SU-DHL-6 (cell line): ENCODE measurements at regions not wholly inside any gene's neighbourhood (a gene's known extent, or its start where the extent isn't known, plus 50 kb on each side); places are given as distances from the start of the nearest gene placed in this dataset.

ENCODE experiments used
- H2AFZ ChIP-seq: fragments of 200-600 bp; sonication (generic); 2 replicates; pipeline ENCODE4 v1.6.1; 2014; ENCODE audit warnings: low read depth, mild to moderate bottlenecking, moderate library complexity, mixed read lengths, antibody characterized with exemption, low read length; ENCODE audit not compliant: severe bottlenecking
- H3F3A ChIP-seq: fragments of 200-600 bp; shearing (Covaris generic); 2 replicates; pipeline ENCODE4 v1.6.0; 2016; ENCODE audit warnings: antibody characterized with exemption, mild to moderate bottlenecking; ENCODE audit not compliant: insufficient read depth
- H3K27ac ChIP-seq: fragments of 200-600 bp; sonication (generic); 2 replicates; pipeline ENCODE4 v1.5.1; 2016; ENCODE audit warnings: low read depth, mild to moderate bottlenecking, low read length, moderate library complexity, mixed read lengths
- H3K27me3 ChIP-seq: fragments of 200-600 bp; sonication (generic), shearing (Covaris generic); 2 replicates; pipeline ENCODE4 v1.6.0; 2014; ENCODE audit warnings: mild to moderate bottlenecking, low read length
- H3K36me3 ChIP-seq: fragments of 200-600 bp; sonication (generic); 2 replicates; pipeline ENCODE4 v1.6.1; 2014; ENCODE audit warnings: mild to moderate bottlenecking, low read length, mixed read lengths
- H3K4me2 ChIP-seq: fragments of 300-600, 200-600 bp; shearing (Covaris generic), sonication (generic); 2 replicates; pipeline ENCODE4 v1.6.0; 2014; ENCODE audit warnings: low read length, low read depth, mild to moderate bottlenecking; ENCODE audit not compliant: poor library complexity, severe bottlenecking
- H3K4me3 ChIP-seq: fragments of 200-600 bp; sonication (generic); 2 replicates; pipeline ENCODE4 v1.5.1; 2014; ENCODE audit warnings: antibody characterized with exemption, low read length, mild to moderate bottlenecking, mixed read lengths; ENCODE audit not compliant: insufficient read depth, poor library complexity, severe bottlenecking
- H3K79me2 ChIP-seq: fragments of 200-600 bp; sonication (generic); 2 replicates; pipeline ENCODE4 v1.6.1; 2014; ENCODE audit warnings: mild to moderate bottlenecking, low read length, moderate library complexity; ENCODE audit not compliant: insufficient read depth
- H3K9ac ChIP-seq: fragments of 200-600 bp; sonication (generic); 2 replicates; pipeline ENCODE4 v1.7.0; 2014; ENCODE audit warnings: mild to moderate bottlenecking, low read length
- H3K9me2 ChIP-seq: fragments of 200-600 bp; sonication (generic); replicated peaks from 2 replicates; pipeline ENCODE4 v1.6.1; 2014; ENCODE audit warnings: low read length; ENCODE audit not compliant: insufficient read depth
- H3K9me3 ChIP-seq: fragments of 200-600 bp; sonication (generic); 2 replicates; pipeline ENCODE4 v1.6.1; 2014; ENCODE audit warnings: low read length, mixed read lengths; ENCODE audit not compliant: insufficient read depth
- H4K20me1 ChIP-seq: fragments of 200-600 bp; sonication (generic); 2 replicates; pipeline ENCODE4 v1.6.1; 2014; ENCODE audit warnings: low read depth, mild to moderate bottlenecking, antibody characterized with exemption, low read length, moderate library complexity, mixed read lengths
- CTCF ChIP-seq: fragments of 200-600 bp; sonication (generic); IDR thresholded peaks from one replicate; pipeline ENCODE4 v1.5.1; 2017; ENCODE audit warnings: antibody characterized with exemption, mild to moderate bottlenecking, low read length, moderate library complexity; ENCODE audit not compliant: insufficient read depth, poor library complexity, severe bottlenecking
- EZH2phosphoT487 ChIP-seq: fragments of 200-600 bp; sonication (generic), shearing (Covaris generic); conservative IDR thresholded peaks from 2 replicates; pipeline ENCODE4 v1.6.1; 2018; ENCODE audit warnings: mild to moderate bottlenecking, antibody characterized with exemption, low read length, moderate library complexity, mixed read lengths

- H3K4me3 ChIP-seq: no peak overlapping the region
- no peak overlapping the region for H3K9ac ChIP-seq
- no peaks in the 10 kb centered on the region for H3F3A ChIP-seq
- H3K9me2 ChIP-seq: no peaks in the 10 kb centered on the region
- no peaks in the 10 kb centered on the region for H3K9me3 ChIP-seq
- TF ChIP-seq CTCF: no peak
- TF ChIP-seq EZH2phosphoT487: no peak
- no peaks in the 10 kb centered on the region for H3K79me2 ChIP-seq
- H4K20me1 ChIP-seq: no peaks in the 10 kb centered on the region
- H2AFZ ChIP-seq: no peak overlapping the region
- H3K27ac ChIP-seq: no peak overlapping the region
- no peaks in the 10 kb centered on the region for H3K36me3 ChIP-seq
- no peaks in the 10 kb centered on the region for H3K27me3 ChIP-seq
- no peak overlapping the region for H3K4me2 ChIP-seq
These were observed 63.4 kb upstream of the TMEM164 start for GRCh38 chrX:109939498-109939897.

- no peaks in the 10 kb centered on the region for H3K27me3 ChIP-seq
- TF ChIP-seq CTCF: no peak
- no peak for TF ChIP-seq EZH2phosphoT487
- H3K36me3 ChIP-seq: no peaks in the 10 kb centered on the region
- H3K9ac ChIP-seq: no peak overlapping the region
- no peaks in the 10 kb centered on the region for H3K9me3 ChIP-seq
- no peaks in the 10 kb centered on the region for H4K20me1 ChIP-seq
- H3K4me2 ChIP-seq: no peak overlapping the region
- H3K79me2 ChIP-seq: no peaks in the 10 kb centered on the region
- no peaks in the 10 kb centered on the region for H3K9me2 ChIP-seq
- no peaks in the 10 kb centered on the region for H3F3A ChIP-seq
- no peak overlapping the region for H2AFZ ChIP-seq
- no peak overlapping the region for H3K27ac ChIP-seq
- H3K4me3 ChIP-seq: no peak overlapping the region
These were observed 62.5 kb upstream of the TMEM164 start for GRCh38 chrX:109940411-109940810.

GRCh38 chrX:109943092-109943739 lies 59.7 kb upstream of the TMEM164 start:
- Histone ChIP-seq H3F3A (no peaks in the 10 kb centered on the region), H3K79me2 (no peaks in the 10 kb centered on the region), H3K36me3 (no peaks in the 10 kb centered on the region), H3K9ac (no peak overlapping the region), H3K4me2 (no peak overlapping the region), H3K27ac (no peak overlapping the region), H3K9me3 (no peaks in the 10 kb centered on the region), H3K27me3 (no peaks in the 10 kb centered on the region), H4K20me1 (no peaks in the 10 kb centered on the region), H3K4me3 (no peak overlapping the region), H2AFZ (no peak overlapping the region), H3K9me2 (no peaks in the 10 kb centered on the region)
- no peak for TF ChIP-seq EZH2phosphoT487
- TF ChIP-seq CTCF: no peak

GRCh38 chrX:109943740-109944092 lies 59.2 kb upstream of the TMEM164 start:
- Histone ChIP-seq H3K36me3 (no peaks in the 10 kb centered on the region), H3K27ac (no peak overlapping the region), H3K9ac (no peak overlapping the region), H2AFZ (no peak overlapping the region), H4K20me1 (no peaks in the 10 kb centered on the region), H3F3A (no peaks in the 10 kb centered on the region), H3K9me2 (no peaks in the 10 kb centered on the region), H3K9me3 (no peaks in the 10 kb centered on the region), H3K79me2 (no peaks in the 10 kb centered on the region), H3K27me3 (no peaks in the 10 kb centered on the region), H3K4me2 (no peak overlapping the region), H3K4me3 (no peak overlapping the region)
- no peak for TF ChIP-seq CTCF
- TF ChIP-seq EZH2phosphoT487: no peak
